ENCODE measurements at regions not wholly inside any gene's neighbourhood (a gene's known extent, or its start where the extent isn't known, plus 50 kb on each side); places are given as distances from the start of the nearest gene placed in this dataset.
"Not testable (repeated sequence)": the region's sequence is repeated elsewhere in the genome, so short reads cannot be mapped to it uniquely, and the experiment has no call there.

GRCh38 chr14:50018201-50018932 lies 98.0 kb downstream of the VCPKMT start:
- DNase-seq (ENCODE audit: low read depth in 2 of 2), result no peak

- no peak for DNase-seq (ENCODE audit: low read depth in 2 of 2)
These were observed 97.5 kb downstream of the VCPKMT start for GRCh38 chr14:50018933-50019210.

- DNase-seq (ENCODE audit: low read depth in 2 of 2), result no peak
These were observed 96.2 kb downstream of the VCPKMT start for GRCh38 chr14:50020184-50020583.

DNA sequence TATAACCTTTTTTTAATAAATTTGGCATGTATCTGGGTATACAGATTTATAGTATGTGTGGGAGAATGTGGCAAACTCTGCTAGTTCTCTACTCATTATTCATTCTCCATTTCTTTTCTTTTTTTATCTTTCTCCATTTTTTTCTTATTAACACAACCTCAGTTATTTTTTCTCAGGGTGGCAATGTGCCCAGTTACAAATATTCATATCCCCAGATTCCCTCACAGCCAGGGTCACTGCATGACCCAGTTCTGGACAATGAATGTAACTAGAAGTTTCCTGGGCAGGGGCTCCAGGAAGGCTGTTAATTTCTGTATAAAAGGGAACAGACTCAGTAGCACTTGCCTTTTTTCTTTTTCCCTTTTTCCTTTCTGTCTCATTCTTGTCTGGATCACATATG lies 95.6 kb downstream of the VCPKMT start:
- DNase-seq (ENCODE audit: low read depth in 2 of 2), result no peak

DNA sequence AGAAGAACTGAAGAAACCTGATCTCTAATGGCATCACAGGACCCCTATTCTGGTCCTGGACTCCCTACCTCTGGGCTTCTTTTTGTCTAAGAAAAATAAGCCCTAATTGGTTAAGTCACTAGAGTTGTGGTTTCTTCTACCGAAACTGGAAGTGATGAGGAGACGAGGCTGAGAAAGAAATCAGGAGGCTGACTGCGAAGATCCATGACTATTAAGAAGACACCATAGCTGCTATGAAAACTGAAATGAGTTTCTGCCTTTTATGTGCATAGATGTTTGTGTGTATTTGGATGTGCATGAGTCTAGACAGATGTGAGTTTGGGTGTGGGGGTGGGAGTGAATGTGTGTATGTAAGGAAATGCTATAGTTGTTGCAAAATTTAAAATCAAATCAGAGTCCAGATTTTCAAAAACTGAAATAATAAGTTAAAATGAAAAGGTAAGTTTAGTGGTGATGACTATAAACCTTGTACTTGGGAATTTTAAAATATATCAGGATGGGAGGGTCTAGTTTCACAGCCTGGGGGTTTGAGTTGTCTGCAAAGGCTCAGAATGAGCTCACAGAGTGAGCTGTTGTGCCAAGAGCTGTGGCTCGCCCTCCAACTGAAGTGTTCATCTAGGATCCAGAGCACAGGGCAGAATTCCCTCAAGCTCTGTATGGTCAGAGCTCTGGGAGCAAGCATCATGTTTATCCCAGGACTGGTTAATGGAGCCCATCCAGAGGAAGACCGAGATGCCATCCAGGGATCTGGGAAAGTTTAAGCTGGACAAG lies 94.9 kb downstream of the VCPKMT start:
- no peak for DNase-seq (ENCODE audit: low read depth in 2 of 2)

GRCh38 chr14:50022661-50023060 lies 93.7 kb downstream of the VCPKMT start:
- no peak for DNase-seq (ENCODE audit: low read depth in 2 of 2)

DNA sequence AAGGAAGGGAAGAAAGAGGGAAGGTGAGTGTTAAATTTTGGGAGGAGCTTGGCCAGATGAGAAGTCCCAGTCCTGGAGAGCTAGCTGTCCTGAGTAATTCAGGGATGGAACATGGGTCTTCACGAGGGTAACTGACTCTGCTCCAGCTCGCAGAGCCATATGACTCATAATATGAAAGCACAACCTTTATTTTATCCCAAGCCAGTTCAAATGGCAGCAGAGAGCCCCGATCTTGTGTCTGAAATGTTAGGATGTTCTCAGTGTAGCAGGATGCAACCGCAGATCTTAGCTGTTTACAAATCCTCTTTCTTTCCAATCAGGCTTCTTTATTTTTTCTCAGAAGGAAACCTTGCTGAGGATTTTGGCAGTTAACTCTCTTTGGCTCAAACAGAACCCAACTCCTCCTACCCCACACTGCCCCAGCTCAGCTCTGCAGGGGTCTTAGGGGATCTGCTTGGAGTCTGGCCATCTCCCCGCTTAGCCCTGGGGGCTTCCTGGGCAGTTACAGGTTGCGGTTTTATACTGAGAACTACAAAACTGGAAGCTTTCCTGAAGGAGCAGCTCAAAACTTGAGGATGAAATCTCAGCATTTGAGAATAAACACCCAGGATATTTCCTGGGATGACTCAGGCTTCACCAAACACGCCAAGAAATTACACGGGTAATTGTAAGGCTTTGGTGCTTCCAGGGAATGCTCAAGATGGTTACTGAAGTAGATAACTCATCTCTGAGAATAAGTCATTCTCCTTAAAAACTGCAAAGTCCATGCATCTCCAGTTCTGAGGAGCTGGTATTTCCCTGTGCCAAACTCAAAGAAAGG lies 92.5 kb downstream of the VCPKMT start:
- peak in 1 of 2 experiments; percentile 70 for DNase-seq (ENCODE audit: low read depth in 2 of 2)

DNA sequence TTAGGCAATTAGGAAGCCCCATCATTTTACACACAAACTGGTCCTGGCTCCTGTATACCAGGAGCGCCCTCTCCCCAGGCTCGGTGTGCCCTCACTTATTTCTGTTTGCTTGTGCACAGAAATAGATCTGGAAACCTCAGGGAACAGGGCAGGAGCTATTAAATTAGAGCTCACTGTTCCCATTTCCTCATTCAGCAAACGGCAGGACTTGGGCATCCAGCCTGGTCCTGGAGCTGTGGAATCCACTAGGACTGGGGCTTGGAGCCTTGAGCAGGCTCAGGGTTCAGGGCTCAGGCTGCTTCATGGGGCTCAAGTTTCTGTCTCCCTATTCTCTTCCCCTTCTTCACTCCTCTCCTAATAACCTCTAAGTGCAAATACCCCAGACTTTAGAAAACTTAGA lies 91.3 kb downstream of the VCPKMT start:
- no peak for DNase-seq (ENCODE audit: low read depth in 2 of 2)

- no peak for DNase-seq (ENCODE audit: low read depth in 2 of 2)
These were observed 90.6 kb downstream of the VCPKMT start for GRCh38 chr14:50025776-50026175.

DNA sequence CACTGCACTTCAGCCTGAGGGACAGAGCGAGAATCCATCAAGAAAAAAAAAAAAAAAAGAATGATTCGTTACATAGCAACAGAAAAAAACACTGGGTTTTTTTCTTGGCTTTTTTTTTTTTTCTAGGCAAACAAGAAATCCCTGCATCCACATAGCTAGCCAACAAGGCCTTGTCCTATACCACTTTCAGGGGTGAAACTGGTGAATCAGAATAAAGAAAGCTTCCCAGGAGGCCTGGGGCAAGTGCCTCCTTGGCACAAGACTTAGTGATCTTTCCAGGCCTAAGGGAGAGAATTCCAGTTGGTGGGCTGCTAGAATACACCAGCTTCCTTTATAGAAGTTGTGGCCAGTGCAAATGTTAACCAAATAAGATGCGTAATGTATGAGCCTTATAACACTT lies 90.0 kb downstream of the VCPKMT start:
- DNase-seq (ENCODE audit: low read depth in 2 of 2), result no peak

GRCh38 chr14:50027816-50028215 lies 88.6 kb downstream of the VCPKMT start:
- DNase-seq (ENCODE audit: low read depth in 2 of 2), result no peak

GRCh38 chr14:50028458-50028857 lies 87.9 kb downstream of the VCPKMT start:
- DNase-seq (ENCODE audit: low read depth in 2 of 2), result no peak

- DNase-seq (ENCODE audit: low read depth in 2 of 2), result no peak
These were observed 86.3 kb downstream of the VCPKMT start for GRCh38 chr14:50030036-50030435.

- DNase-seq (ENCODE audit: low read depth in 2 of 2), result not testable (repeated sequence)
These were observed 85.5 kb downstream of the VCPKMT start for GRCh38 chr14:50030911-50031310.

GRCh38 chr14:50031602-50032313 lies 84.6 kb downstream of the VCPKMT start:
- peak; percentile 52 to 53 for DNase-seq (ENCODE audit: low read depth in 2 of 2)

- DNase-seq (ENCODE audit: low read depth in 2 of 2), result not testable (repeated sequence)
These were observed 83.8 kb downstream of the VCPKMT start for GRCh38 chr14:50032462-50033167.

- DNase-seq (ENCODE audit: low read depth in 2 of 2), result no peak
These were observed 81.2 kb downstream of the VCPKMT start for GRCh38 chr14:50035214-50035613.

DNA sequence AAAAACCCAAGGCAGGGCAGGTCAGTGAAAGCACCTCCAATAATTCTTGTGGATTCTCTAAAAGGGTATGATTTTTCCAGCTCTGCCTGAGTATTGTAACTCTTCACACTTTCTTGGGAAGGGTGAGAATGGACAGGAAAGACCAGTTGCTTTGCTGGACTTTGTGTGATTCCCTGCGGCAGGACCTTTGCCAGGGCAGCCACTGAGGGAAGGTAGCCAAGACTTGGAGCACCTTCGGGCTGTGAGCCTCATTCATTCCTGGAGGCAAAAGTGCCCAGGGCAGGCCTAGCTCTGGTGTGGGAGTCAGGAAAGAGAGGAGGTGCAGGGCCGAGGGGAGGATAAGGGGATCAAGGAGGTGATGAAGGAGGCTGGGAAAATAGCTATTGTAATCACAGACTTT lies 80.2 kb downstream of the VCPKMT start:
- no peak for DNase-seq (ENCODE audit: low read depth in 2 of 2)

DNA sequence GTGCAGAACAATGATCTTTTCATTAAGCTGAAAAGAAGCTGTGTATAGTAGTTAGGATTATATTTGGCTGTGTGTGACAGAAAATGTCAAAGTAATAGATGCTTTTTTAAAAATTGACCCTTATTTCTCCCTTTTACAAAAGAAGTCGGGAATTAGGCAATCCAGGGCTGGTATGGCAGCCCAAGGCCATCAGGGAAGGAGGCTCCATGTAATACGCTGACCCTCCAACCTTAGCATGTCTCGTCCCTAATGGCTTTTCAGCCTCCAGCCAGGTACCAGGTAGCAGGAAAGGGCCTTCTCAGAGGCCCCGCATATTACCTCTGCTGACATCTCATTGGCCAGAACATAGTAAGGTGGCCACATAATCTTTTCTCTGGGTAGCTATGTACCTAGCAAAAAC lies 79.7 kb downstream of the VCPKMT start:
- no peak for DNase-seq (ENCODE audit: low read depth in 2 of 2)

DNA sequence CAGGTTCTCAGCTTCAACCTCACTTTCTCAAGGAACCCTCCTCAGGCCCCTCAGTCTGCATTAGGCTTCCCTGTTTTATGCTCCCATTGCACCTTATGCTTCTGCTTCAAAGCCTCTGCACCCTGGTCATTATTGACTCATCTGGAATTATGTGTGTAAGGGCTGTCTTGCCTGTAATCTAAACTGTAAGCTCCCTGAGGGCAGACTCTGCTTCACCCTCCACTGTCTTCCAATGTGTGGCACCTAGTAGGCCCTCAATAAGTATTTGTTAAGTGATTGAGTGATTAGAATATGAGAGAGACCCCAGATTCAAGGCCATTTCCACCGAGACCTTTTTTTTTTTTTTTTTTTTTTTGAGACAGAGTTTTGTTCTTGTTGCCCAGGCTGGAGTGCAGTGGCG lies 79.1 kb downstream of the VCPKMT start:
- DNase-seq (ENCODE audit: low read depth in 2 of 2), result no peak

- no peak for DNase-seq (ENCODE audit: low read depth in 2 of 2)
These were observed 78.5 kb downstream of the VCPKMT start for GRCh38 chr14:50037852-50038251.
